ENCODE measurements at regions not wholly inside any gene's neighbourhood (a gene's known extent, or its start where the extent isn't known, plus 50 kb on each side); places are given as distances from the start of the nearest gene placed in this dataset.

GRCh38 chr16:17839907-17840306, 369.1 kb upstream of the XYLT1 start:
- Mint-ChIP-seq H3K4me3 (ENCODE audit: unreplicated experiment) (no peak overlapping the region), H3K27ac (ENCODE audit: unreplicated experiment) (no peak overlapping the region), H3K9me3 (ENCODE audit: unreplicated experiment) (no peaks in the 10 kb centered on the region), H3K4me1 (ENCODE audit: low read depth, unreplicated experiment) (peaks cover 5% of the 10 kb centered on the region), H3K27me3 (ENCODE audit: unreplicated experiment) (no peaks in the 10 kb centered on the region), H3K36me3 (ENCODE audit: unreplicated experiment) (no peaks in the 10 kb centered on the region)
- TF ChIP-seq, protein P1, sequence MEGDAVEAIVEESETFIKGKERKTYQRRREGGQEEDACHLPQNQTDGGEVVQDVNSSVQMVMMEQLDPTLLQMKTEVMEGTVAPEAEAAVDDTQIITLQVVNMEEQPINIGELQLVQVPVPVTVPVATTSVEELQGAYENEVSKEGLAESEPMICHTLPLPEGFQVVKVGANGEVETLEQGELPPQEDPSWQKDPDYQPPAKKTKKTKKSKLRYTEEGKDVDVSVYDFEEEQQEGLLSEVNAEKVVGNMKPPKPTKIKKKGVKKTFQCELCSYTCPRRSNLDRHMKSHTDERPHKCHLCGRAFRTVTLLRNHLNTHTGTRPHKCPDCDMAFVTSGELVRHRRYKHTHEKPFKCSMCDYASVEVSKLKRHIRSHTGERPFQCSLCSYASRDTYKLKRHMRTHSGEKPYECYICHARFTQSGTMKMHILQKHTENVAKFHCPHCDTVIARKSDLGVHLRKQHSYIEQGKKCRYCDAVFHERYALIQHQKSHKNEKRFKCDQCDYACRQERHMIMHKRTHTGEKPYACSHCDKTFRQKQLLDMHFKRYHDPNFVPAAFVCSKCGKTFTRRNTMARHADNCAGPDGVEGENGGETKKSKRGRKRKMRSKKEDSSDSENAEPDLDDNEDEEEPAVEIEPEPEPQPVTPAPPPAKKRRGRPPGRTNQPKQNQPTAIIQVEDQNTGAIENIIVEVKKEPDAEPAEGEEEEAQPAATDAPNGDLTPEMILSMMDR (IDR thresholded peaks at IDR 0.05; ENCODE audit: partially characterized antibody, unreplicated experiment): no peak
- no peak for DNase-seq

DNA sequence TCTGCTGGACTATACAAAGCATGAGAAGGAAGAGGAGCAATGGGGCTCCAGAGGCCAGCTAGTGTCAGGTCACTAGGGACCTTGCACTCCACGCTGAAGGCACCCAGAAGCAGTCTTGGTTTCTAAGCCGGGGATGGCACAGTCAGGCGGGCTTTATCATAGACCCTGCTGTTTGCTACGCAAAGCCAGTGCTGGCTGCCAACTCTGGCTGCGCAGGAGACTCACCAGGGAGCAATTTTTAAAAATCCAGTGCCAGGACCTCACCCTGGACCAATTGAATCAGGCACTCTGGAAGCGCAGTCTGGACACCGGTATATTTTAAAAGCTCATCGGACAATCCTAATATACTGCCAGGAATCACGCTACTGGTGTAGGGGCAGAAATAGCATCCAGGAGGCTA, 368.5 kb upstream of the XYLT1 start:
- TF ChIP-seq, protein P1 (IDR thresholded peaks at IDR 0.05; ENCODE audit: partially characterized antibody, unreplicated experiment): no peak
- no peaks in the 10 kb centered on the region for H3K9me3 Mint-ChIP-seq (ENCODE audit: unreplicated experiment)
- H3K27me3 Mint-ChIP-seq (ENCODE audit: unreplicated experiment): no peaks in the 10 kb centered on the region
- H3K27ac Mint-ChIP-seq (ENCODE audit: unreplicated experiment): no peak overlapping the region
- no peak for DNase-seq
- H3K4me1 Mint-ChIP-seq (ENCODE audit: low read depth, unreplicated experiment): peaks cover 5% of the 10 kb centered on the region
- H3K36me3 Mint-ChIP-seq (ENCODE audit: unreplicated experiment): no peaks in the 10 kb centered on the region
- no peak overlapping the region for H3K4me3 Mint-ChIP-seq (ENCODE audit: unreplicated experiment)

DNA sequence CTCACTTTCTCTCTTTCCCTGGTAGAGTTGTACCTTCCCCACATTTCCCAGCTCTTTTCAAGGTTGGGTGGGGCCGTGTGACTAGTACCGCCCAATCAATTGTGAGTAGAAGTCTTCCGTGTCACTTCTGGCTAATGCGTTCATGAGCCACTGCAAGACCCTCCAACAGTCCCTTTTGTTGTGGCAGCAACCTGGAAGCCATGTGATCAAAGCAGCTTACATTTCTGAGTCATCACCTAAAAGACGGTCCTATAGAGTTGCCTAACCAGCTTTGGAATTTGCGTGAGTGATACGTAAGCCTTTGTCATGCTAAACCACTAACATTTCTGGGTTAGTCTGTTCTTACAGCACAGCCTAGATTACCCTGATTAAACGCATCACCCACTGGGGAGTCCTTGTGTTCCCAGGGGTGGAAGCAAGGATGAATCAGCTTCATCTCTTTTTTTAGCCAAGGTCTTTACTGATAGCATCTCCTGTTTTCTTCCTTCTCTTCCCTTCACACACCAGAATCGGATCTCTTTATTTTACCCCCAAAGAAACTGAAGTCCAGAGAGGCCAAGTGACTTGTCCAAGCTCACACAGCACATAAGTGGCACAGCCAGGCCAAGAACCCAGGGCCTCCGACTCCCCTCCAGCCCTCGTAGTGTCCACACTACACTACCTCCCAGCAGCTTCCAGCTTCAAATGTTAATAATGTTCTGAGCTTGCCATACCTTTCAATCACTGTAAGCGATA, 366.3 kb upstream of the XYLT1 start:
- Mint-ChIP-seq H3K27me3 (ENCODE audit: unreplicated experiment) (no peaks in the 10 kb centered on the region), H3K27ac (ENCODE audit: unreplicated experiment) (no peak overlapping the region), H3K9me3 (ENCODE audit: unreplicated experiment) (no peaks in the 10 kb centered on the region), H3K4me1 (ENCODE audit: low read depth, unreplicated experiment) (peaks cover 5% of the 10 kb centered on the region), H3K4me3 (ENCODE audit: unreplicated experiment) (no peak overlapping the region), H3K36me3 (ENCODE audit: unreplicated experiment) (no peaks in the 10 kb centered on the region)
- TF ChIP-seq, protein P1 (IDR thresholded peaks at IDR 0.05; ENCODE audit: partially characterized antibody, unreplicated experiment): no peak
- no peak for DNase-seq

- Mint-ChIP-seq H3K27me3 (ENCODE audit: unreplicated experiment) (no peaks in the 10 kb centered on the region), H3K9me3 (ENCODE audit: unreplicated experiment) (no peaks in the 10 kb centered on the region), H3K4me3 (ENCODE audit: unreplicated experiment) (no peak overlapping the region), H3K36me3 (ENCODE audit: unreplicated experiment) (no peaks in the 10 kb centered on the region), H3K27ac (ENCODE audit: unreplicated experiment) (no peak overlapping the region), H3K4me1 (ENCODE audit: low read depth, unreplicated experiment) (peaks cover 5% of the 10 kb centered on the region)
- TF ChIP-seq, protein P1 (IDR thresholded peaks at IDR 0.05; ENCODE audit: partially characterized antibody, unreplicated experiment): no peak
- no peak for DNase-seq
These were observed 364.5 kb upstream of the XYLT1 start for GRCh38 chr16:17835118-17835876.

DNA sequence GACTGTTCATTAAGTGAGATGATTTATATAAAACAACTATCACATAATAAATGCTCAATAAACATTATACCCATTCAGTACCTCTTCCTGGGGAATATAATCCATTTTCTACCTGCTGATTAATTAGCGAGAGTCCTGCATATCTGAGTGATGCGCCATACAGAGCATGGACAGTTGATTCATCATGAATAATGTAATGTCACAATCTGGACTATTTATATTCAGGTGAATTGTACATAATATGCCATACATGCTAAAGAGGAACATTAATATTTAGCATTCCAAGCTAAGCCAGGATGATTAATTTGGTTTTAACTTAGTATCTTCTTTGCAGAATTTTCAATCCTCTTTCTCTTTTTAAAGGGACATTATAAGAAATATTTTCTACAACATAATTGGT, 362.0 kb upstream of the XYLT1 start:
- DNase-seq: no peak
- TF ChIP-seq, protein P1 (IDR thresholded peaks at IDR 0.05; ENCODE audit: partially characterized antibody, unreplicated experiment): no peak
- Mint-ChIP-seq H3K4me1 (ENCODE audit: low read depth, unreplicated experiment) (peaks cover 2% of the 10 kb centered on the region), H3K27ac (ENCODE audit: unreplicated experiment) (no peak overlapping the region), H3K27me3 (ENCODE audit: unreplicated experiment) (no peaks in the 10 kb centered on the region), H3K4me3 (ENCODE audit: unreplicated experiment) (no peak overlapping the region), H3K9me3 (ENCODE audit: unreplicated experiment) (no peaks in the 10 kb centered on the region), H3K36me3 (ENCODE audit: unreplicated experiment) (no peaks in the 10 kb centered on the region)

Data from glutamatergic neuron (in vitro differentiated cells).